Gastrocnemius medialis (tissue), 4 donors: ENCODE measurements at regions not wholly inside any gene's neighbourhood (a gene's known extent, or its start where the extent isn't known, plus 50 kb on each side); places are given as distances from the start of the nearest gene placed in this dataset.

Experiments used
- CTCF ChIP-seq, 5 experiments: fragments of 450-650 bp in 3 of 5; fragments of 200-600 bp in 2 of 5; sonication (generic) in 2 of 5; IDR thresholded peaks in 4 of 5; conservative IDR thresholded peaks in 1 of 5; 1 replicate in 4 of 5; 2 replicates in 1 of 5; pipeline ENCODE4 v1.5.1; 2016 to 2019; ENCODE audit warnings: antibody characterized with exemption in 5 of 5, mild to moderate bottlenecking in 3 of 5, moderate library complexity in 3 of 5
- POLR2A ChIP-seq, 2 donors: fragments of 450-650 bp; IDR thresholded peaks; one replicate each; pipeline ENCODE4 v1.6.1; 2017; ENCODE audit warnings: antibody characterized with exemption in 2 of 2, mild to moderate bottlenecking in 2 of 2, moderate library complexity in 2 of 2

- TF ChIP-seq CTCF (IDR thresholded peaks at IDR 0.05 in 4 of 5, conservative IDR thresholded peaks at IDR 0.05 in 1 of 5): no peak
- TF ChIP-seq POLR2A (IDR thresholded peaks at IDR 0.05): no peak
Measured at GRCh38 chr12:130101370-130101769, 60.9 kb upstream of the FZD10 start.
